ENCODE measurements at regions not wholly inside any gene's neighbourhood (a gene's known extent, or its start where the extent isn't known, plus 50 kb on each side); places are given as distances from the start of the nearest gene placed in this dataset.

DNA sequence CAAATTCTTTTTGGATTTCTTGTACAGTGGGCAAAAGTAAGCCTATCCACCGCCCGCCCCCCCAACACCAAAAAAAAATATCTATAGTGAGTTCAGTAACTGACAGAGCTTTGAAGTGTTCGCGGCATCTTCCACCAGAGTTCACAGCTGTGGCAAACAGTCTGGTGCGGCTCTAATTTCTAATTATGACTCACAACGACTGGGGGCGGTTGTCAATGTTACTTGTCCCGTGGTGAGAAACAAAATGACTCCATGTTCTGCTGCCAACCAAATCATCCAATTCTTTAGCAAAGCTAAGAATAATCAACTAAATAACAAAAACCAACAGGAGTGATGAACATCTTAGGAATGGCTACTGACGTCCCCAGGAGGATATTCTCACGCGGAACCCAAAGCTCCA, 392.5 kb upstream of the SALL3 start:
- DNase-seq, result no peak

DNA sequence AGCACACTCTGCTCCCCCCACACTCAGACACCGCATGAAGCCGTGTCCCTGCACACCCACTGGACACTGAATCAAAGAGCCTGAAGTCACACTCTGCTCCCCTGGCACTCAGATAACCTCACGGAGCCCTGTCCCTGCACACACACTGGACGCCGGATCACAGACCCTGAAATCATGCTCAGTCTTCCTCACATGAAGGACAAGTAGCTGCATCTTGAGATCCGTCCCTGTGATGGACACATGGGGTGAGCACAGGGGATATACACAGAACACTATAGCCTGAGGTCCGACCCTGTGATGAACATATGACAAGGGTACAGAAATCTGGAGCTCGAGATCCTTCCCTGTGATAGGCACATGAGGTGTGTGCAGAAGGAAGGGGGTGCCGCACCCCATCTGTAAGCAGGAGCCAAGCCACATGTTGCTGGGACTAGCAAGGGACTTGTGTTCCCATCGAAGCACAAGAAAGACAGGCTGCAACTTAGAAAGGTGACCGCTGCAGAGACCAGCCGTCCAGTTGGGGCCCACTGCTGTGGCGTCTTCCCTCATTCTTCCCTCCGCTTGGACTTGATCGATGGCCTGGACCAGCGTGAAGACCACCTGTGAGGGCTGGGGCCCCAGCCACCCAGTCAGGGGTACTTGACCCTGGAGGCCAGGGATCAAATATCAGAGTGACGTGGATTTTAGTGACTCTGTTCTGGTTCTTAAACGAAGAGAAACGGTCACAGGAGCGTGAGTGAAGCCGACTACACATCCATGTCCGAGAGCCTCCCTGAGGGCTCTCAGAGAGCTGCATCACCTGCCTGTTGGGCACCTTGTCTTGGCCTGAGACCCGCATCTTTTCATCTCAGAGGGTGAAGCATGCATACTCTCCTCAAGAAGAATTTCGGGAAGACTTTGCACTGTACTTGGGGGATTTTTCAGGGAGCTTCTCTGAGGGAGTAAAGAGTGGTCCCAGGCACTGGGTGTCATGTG, 391.7 kb upstream of the SALL3 start:
- DNase-seq, result no peak

DNA sequence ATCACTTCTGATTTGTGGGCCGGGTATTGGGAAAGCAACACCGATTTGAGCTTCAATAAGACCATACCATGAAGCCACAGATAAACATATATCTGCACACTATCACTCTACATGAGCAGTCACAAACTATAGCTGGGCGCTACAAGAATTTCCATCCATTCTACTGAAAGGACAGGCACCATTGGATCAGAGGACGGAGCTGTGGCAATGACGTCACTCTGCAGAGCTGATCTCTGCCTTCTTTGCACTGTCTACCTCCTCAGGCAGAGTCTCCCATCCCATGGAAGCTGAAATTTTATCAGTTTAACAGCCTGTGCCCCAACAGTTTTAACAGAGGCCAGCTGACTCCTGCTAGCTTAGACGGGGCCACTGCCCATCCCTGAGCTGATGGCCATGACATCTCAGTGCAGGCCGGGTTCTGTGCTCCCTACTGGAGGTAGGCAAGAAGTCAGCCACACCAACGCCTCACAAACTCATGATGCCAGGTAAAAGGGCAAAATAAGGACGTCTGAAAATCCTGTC, 389.6 kb upstream of the SALL3 start:
- DNase-seq, result no peak

DNA sequence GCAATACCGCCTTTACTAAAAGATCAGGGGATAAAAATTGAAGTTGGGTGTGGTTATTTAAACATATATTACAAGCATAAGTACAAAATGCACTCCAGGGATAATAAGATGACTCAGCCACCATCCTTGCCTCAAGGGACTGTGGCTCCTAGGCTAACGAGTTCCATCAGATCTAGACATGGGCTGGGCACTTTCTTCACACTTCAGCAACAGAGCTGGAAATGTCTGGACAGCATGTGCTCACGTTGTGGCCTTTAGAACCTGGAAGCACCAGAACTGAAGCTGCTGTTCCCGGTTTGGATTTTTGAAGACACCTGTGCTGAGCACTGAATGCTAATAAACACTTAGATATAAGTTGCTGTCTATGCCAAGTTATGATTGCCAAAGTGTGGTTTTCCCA, 384.2 kb upstream of the SALL3 start:
- DNase-seq, result no peak

DNA sequence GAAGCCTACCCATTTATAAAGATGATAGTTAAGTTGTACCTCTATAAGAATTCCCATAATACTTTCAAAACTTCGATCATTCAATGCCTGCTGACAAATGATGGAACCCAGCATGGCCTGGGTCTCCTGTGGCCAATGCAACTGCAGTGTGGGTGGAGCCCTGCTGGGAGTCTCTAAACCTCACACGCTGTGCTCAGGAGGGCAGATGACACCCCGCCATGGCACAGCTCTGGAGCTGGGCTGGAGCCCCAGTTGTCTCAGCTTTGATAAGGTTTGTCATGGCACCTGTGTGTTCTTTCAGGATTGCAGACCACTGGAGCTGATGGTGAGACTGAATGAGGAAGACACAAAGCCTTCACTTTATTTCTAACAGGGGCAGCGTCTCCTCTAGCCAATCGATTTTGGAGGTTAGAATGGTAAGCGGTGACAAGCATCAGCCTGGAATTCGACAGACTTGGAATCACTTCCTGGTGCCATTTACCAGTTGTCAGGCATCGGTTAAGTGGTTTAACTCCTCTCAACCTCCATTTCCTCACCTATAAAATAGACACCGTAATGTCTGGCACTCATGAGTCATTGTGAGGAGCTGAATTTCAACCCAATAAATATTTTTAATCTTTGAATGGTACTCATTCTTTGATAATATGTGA, 383.6 kb upstream of the SALL3 start:
- DNase-seq, result no peak

DNA sequence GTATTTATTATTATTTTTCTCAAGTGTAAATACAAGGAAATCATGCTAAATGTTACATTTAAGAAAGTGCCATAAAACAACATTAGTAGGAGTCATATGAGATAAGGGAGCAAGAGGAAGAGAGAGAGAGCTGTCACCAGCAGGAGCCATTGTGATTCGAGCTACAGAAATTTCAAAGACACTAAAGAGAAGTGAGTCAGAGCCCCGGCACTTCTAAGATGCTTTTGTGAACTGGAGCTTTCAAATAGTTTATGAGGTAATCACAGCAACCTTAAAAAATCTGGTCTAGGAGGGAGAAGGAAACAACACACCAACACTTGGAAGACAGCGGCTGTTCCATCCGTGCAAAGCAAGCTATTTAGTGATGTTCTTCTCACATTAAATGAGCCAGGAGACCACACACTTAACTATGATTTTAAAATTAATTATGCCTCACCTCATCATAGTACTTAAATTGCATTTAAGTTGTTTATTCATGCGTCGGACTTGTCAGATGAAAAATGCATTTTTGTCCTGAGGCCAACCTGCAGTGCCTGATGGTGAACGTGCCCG, 382.7 kb upstream of the SALL3 start:
- DNase-seq, result no peak

DNA sequence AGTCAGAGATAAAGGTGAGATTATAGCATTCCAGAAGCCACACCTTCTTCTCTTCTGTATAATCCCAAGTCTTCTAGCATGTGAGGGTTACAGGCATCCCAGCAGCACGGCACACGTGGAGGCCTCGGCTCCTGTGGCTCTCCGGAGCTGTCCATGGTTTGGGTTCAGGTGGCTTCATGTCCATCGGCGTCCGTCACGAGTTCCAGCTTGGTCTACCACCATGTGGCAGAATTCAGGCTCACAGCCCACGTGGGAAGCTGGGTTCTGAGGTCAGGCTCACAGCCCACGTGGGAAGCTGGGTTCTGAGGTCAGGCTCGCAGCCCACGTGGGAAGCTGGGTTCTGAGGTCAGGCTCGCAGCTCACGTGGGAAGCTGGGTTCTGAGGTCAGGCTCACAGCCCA, 378.3 kb upstream of the SALL3 start:
- no peak for DNase-seq

DNA sequence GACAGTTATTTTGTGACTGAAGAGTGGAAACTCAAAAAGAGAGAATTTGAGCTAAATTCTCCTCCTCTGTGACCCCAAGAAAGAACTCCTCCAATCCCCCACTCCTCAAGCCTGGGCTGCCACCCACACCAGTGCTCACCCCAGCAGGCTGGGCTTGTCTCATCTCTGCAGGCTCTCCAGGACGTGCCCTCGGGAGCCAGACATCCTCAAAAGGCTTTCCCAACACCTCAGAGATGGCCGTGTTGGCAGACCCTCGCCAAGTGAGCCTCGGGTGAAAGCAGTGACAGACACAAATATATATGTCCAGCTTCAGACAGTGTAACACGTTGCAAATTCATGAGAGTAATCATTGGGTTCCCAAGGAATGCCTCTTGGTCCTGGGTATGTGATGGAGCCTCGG, 377.7 kb upstream of the SALL3 start:
- DNase-seq, result no peak

DNA sequence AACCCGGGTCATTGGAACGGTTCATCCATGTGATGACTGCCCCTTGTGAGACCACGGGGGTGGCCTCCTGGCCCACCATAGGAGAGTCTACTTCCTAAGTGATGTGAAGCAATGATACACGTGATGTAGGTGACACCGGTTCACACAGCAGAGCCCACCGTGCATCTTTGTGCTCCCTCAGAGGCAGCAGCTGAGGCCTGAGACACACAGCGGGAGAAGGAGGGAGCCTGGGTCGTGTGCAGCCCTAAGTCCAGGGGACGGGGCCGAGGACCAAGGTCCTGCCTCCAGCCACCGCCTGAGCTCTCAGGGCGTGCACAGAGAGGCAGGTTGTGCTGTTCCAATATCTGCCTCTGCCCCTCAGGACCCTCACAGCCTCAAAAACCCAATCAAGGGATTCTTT, 377.2 kb upstream of the SALL3 start:
- DNase-seq, result no peak

DNA sequence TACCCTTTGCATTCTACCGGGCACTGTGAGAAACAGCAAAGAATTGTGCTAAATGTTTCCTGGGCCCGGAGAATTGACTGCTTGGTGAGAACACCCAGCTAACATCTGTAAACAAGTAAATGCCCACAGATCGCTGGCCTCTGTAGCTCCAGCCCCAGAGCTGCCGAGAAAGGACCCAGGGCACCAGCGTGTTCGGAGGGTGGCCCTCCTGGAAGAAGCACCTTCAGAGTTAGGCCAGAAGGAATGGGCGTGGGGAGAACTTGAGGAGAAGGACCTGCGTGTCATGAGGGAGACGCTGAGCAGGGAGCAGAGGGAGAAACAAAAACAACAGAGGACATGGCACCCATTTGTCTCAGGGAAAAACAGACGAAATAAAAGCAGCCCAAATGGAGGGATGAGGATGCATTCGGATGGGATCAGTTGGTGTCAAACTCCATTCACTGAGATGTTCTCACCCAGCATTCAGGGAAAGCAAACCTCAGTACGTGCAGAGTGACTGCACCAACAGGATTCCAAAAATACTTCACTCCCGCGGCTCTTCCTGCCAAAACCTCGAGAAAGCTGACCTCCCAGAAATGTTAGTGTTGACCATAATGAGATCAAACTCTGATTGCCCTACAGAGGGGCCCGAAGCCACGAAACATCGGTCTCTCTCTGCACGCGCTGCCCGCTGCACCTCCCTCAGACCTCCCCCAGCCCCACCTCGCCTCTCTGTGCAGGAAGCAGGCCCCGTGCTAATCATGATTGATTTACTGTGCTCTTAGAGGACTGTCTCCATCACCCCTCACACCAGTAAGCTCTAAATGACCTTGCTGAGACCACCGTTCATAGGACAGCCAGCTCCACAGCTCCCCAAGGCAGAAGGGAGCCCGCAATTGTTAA, 376.3 kb upstream of the SALL3 start:
- DNase-seq, result no peak

DNA sequence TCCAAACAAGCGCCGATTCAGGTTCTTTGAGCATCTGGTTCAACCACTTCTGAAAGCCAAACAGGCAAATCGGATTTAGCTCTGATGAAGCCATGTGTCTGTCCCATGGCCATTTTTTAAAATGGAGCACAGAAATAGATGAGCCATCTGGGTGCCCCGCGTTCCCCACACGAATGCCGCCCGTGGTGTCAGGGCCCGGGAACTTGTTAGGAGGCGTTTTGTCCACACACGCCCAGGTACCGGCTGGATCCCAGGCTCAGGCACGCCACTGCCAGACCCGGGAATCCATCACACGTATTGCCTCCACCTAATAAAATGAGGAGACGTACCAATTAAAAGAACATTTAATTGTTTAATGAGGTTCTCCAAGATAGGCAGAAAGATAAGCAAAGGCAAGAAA, 374.4 kb upstream of the SALL3 start:
- DNase-seq, result no peak

DNA sequence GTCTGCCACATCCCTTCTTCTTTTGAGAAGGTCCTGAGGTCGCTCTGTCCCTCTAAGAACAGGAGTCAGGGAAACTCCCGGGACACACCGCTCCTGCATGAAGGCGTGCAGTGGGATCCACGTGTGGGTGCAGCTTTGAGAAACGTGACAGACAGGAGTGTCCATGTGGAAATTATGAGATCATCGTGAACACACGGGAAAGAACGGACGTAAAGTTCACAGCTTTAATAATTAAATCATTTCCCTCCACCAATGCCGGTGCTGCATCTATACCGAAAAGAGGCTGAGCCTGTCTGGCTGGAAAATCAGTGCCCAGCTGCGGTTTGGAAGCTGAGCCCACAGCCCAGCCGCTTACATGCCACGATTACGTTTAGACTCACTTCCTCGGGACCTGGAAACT, 372.4 kb upstream of the SALL3 start:
- DNase-seq, result no peak

DNA sequence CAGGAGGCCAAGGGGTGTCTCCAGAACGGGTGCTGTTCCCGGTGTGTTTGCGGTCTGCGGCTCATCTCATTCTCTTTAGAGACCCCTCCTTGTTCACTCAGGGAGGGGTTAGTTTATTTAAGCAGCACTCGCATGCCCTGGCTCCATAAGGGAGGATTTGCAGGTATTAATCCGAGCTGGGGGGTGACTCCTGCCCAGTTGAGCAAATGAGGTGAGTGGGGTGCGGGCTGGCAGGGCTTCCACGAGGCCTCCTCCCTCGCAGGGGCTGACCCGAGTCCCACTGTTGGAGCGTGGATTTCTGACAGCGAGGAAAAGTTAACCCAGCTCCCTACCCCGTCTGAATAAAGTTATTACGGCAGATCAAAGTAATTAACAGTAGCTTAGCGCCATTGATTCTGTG, 371.8 kb upstream of the SALL3 start:
- DNase-seq, result no peak

DNA sequence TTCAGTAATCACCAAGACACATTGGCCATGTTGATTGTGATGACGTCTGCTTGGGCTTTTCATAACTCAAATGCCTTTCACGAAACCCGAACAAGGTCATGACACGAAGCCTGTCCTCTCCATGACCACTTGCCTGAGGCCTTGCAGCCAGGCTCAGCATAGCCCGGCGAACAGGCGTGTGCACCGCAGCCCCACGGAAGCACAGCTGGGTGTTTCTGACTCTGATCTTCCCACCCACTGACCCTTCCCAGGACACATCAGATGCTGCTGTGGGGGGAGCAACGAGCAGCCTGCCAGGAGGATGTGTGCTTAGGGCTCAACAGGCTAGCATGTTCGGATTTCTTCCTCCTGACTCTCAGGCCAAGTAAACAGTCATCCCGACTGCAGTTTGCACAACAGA, 369.4 kb upstream of the SALL3 start:
- no peak for DNase-seq

DNA sequence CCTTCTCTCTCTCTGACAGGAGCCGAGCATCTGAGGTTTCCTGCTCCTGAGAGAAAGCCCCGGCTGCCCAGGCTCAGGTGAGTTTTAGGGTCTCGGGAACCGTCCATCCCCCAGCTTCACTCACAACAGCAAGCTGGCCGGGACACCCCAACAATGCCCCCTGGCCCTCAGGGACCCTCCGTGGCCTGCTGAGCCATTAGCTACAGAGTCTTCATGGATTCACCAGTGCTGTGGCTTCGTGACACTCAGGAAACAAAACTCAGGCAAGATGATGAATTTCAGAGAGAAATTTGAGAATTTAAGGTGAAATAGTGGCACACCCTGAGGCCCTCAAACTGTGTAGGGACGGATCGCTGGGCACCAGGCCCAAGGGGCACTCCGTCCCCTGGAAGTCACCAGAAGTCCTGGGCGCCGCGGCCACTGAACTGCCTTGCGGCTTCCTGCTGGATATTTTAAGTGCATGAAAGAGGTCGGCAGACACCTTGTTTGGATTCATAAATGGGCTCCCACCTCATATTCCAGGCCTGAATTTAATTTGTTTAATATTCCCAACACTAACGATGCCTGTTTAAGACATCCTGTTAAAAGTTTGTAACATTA, 368.3 kb upstream of the SALL3 start:
- no peak for DNase-seq

DNA sequence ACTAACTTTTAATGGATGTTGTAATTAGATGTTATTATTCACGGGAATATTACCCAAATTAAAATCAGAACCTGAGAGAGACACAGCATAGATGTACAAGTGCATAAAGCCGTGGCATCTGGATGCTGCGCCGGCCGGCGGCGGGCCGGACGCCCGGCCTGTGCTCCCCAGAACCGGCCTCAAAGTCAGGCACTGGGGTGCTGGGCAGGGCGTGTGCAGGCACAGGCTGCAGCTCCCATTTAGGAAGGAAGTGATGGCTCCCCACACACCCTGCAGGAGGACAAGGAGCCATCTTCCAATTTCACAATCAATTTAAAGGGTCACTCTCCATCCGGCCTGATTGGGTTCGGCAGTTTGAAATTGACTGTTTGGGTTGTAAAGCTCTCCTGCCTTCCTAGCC, 367.7 kb upstream of the SALL3 start:
- no peak for DNase-seq

DNA sequence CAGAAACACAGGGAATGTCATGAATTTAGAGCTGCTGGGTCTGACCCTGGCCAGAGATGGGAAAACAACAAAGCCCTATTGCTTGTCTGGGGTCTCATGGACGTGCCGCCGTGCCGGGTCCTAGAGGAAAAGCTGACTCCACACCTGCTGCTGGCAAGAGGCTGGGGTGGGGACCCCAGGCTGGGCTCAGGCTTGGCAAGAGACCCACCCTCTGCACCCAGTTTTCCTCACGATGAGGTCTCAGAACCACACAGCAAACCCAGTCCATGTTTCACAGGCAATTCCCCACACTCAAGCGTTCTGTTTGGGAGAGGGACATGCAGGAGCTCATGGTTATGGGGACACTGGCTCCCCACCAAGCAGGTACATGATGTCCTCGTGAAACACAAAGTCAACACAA, 367.3 kb upstream of the SALL3 start:
- DNase-seq, result no peak

DNA sequence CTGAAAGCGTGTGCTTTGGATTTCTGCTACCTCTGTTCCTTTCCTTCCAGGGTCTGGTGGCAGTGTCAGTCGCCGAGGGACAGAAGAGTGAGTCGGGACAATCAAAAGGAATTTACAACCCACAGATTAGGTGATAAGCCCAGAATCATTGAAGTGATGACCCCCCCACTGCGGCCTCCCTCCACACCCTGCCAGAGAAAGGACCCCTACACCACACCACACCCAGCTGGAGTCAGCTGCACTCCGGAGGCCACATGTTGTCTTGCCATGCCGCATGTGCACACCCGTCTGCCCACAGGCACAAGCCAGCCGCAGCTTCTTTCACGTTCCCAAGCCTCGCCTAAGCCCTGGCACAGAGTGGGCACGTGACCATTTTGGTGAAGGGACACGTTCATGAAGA, 366.8 kb upstream of the SALL3 start:
- DNase-seq, result no peak

DNA sequence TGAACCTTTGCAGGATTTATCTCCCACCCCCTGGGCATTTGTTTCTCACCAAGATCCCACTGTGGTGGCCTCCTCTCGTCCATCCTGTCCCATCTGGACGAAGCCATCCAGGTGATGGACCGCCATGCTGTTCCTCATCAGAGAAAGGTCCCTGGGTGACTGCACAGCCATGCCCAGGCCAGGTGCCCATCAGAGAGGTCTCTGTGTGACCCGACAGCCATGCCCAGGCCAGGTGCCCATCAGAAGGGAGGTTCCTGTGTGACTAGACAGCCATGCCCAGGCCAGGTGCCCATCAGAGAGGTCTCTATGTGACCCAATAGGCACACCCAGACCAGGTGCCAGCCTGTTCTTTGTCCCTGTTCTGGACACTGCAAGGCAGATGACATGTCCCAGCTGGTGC, 360.9 kb upstream of the SALL3 start:
- no peak for DNase-seq

DNA sequence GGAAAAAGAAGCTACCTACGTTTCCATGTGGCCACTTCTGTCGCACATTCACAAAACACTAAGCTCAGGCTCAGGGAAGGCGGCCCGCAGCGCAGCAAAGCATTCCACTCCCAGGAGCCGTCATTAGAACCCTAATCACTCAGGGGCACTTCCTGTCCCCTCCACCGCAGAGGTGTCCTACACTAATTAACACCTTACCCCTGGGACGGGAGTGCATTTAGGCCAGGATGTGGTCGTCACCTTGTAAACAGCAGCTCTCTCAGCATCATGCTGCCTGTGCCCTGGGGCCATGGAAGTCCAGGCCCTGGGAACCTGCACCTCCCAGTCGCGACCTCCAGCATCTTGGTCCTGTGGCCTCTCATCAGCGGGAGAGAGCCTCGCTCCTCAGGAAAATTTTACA, 359.8 kb upstream of the SALL3 start:
- DNase-seq, result no peak

DNA sequence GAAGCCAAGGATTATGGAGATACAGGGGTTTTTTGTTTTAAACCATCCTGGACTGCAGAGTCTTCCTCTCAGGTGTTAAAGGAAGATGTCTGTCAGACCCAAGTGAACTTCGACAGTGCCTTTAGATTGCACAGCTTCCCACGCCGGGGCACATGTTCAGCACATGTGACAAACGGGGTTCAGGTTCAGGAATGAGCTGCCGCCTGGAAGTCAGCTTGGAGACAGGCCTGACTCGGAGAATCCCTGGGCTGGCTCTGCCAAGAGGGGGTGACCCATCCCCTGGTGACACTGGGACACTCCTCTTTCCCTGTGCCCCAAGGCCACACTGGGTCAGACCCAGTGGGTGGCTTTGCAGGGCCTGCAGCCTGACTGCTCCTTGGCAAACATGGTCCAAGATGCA, 359.3 kb upstream of the SALL3 start:
- no peak for DNase-seq

DNA sequence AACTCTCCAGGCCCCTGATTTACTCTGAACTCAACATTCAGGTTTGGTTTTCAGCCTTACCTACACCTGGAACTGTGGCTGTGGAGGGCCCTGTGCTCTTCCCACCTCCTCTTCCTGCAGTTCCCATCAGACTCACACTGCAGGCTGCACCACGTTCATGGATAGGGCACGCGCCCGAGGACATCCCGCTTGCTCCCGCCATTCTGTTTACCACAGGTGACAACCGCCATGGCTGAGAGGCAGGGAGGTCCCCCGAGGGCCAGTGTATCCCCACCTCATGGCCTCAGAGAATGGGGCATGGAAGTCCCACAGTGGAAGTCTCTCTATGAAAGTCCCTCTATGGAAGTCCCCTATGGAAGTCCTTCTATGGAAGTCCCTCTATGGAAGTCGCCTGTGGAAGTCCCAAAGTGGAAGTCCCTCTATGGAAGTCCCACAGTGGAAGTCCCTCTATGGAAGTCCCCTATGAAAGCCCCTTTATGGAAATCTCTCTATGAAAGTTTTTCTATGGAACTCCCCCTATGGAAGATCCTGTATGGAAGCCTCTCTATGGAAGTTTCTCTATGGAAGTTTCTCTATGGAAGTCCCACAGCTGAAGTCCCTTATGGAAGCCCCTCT, 358.4 kb upstream of the SALL3 start:
- no peak for DNase-seq
